ENCODE measurements at regions not wholly inside any gene's neighbourhood (a gene's known extent, or its start where the extent isn't known, plus 50 kb on each side); places are given as distances from the start of the nearest gene placed in this dataset.

- Mint-ChIP-seq H3K4me3 (ENCODE audit: unreplicated experiment) (no peak overlapping the region), H3K36me3 (ENCODE audit: low read depth, unreplicated experiment) (no peaks in the 10 kb centered on the region), H3K27me3 (ENCODE audit: unreplicated experiment) (no peaks in the 10 kb centered on the region), H3K4me1 (ENCODE audit: unreplicated experiment) (peaks cover 18% of the 10 kb centered on the region), H3K27ac (ENCODE audit: unreplicated experiment) (no peak overlapping the region), H3K9me3 (ENCODE audit: unreplicated experiment) (no peaks in the 10 kb centered on the region)
- no peak for DNase-seq (ENCODE audit: low spot score)
- no peak for TF ChIP-seq CTCF (IDR thresholded peaks at IDR 0.05; ENCODE audit: unreplicated experiment)
These were observed 248.4 kb upstream of the HSF2 start for GRCh38 chr6:122151066-122151465.

GRCh38 chr6:122151763-122152162 is 247.7 kb upstream of the HSF2 start:
- Mint-ChIP-seq H3K9me3 (ENCODE audit: unreplicated experiment) (no peaks in the 10 kb centered on the region), H3K4me3 (ENCODE audit: unreplicated experiment) (no peak overlapping the region), H3K27me3 (ENCODE audit: unreplicated experiment) (no peaks in the 10 kb centered on the region), H3K36me3 (ENCODE audit: low read depth, unreplicated experiment) (no peaks in the 10 kb centered on the region), H3K4me1 (ENCODE audit: unreplicated experiment) (peaks cover 18% of the 10 kb centered on the region), H3K27ac (ENCODE audit: unreplicated experiment) (no peak overlapping the region)
- no peak for DNase-seq (ENCODE audit: low spot score)
- no peak for TF ChIP-seq CTCF (IDR thresholded peaks at IDR 0.05; ENCODE audit: unreplicated experiment)

- DNase-seq (ENCODE audit: low spot score), result no peak
- TF ChIP-seq CTCF (IDR thresholded peaks at IDR 0.05; ENCODE audit: unreplicated experiment), result no peak
- Mint-ChIP-seq H3K9me3 (ENCODE audit: unreplicated experiment) (no peaks in the 10 kb centered on the region), H3K36me3 (ENCODE audit: low read depth, unreplicated experiment) (no peaks in the 10 kb centered on the region), H3K27me3 (ENCODE audit: unreplicated experiment) (no peaks in the 10 kb centered on the region), H3K27ac (ENCODE audit: unreplicated experiment) (peak overlapping the region; percentile 81), H3K4me3 (ENCODE audit: unreplicated experiment) (no peak overlapping the region), H3K4me1 (ENCODE audit: unreplicated experiment) (peaks cover 18% of the 10 kb centered on the region)
These were observed 245.9 kb upstream of the HSF2 start for GRCh38 chr6:122153557-122153956.

- Mint-ChIP-seq H3K27me3 (ENCODE audit: unreplicated experiment) (no peaks in the 10 kb centered on the region), H3K27ac (ENCODE audit: unreplicated experiment) (peak overlapping the region; percentile 81), H3K36me3 (ENCODE audit: low read depth, unreplicated experiment) (no peaks in the 10 kb centered on the region), H3K9me3 (ENCODE audit: unreplicated experiment) (no peaks in the 10 kb centered on the region), H3K4me3 (ENCODE audit: unreplicated experiment) (no peak overlapping the region), H3K4me1 (ENCODE audit: unreplicated experiment) (peaks cover 18% of the 10 kb centered on the region)
- TF ChIP-seq CTCF (IDR thresholded peaks at IDR 0.05; ENCODE audit: unreplicated experiment), result no peak
- no peak for DNase-seq (ENCODE audit: low spot score)
These were observed 245.3 kb upstream of the HSF2 start for GRCh38 chr6:122154155-122154554.

- peaks cover 18% of the 10 kb centered on the region for H3K4me1 Mint-ChIP-seq (ENCODE audit: unreplicated experiment)
- no peaks in the 10 kb centered on the region for H3K36me3 Mint-ChIP-seq (ENCODE audit: low read depth, unreplicated experiment)
- H3K9me3 Mint-ChIP-seq (ENCODE audit: unreplicated experiment), result no peaks in the 10 kb centered on the region
- no peaks in the 10 kb centered on the region for H3K27me3 Mint-ChIP-seq (ENCODE audit: unreplicated experiment)
- no peak for DNase-seq (ENCODE audit: low spot score)
- TF ChIP-seq CTCF (IDR thresholded peaks at IDR 0.05; ENCODE audit: unreplicated experiment), result no peak
- H3K27ac Mint-ChIP-seq (ENCODE audit: unreplicated experiment), result no peak overlapping the region
- H3K4me3 Mint-ChIP-seq (ENCODE audit: unreplicated experiment), result no peak overlapping the region
These were observed 244.4 kb upstream of the HSF2 start for GRCh38 chr6:122154912-122155575.
